Trophoblast cell (in vitro differentiated cells and primary cell): ENCODE measurements at regions not wholly inside any gene's neighbourhood (a gene's known extent, or its start where the extent isn't known, plus 50 kb on each side); places are given as distances from the start of the nearest gene placed in this dataset.
"Not testable (repeated sequence)": the region's sequence is repeated elsewhere in the genome, so short reads cannot be mapped to it uniquely, and the experiment has no call there.

ENCODE experiments used
- DNase-seq, 2 donors: peaks; one replicate each; pipeline ENCODE4 v3.0.0-alpha.2; 2016
- H2AFZ ChIP-seq: 2 replicates; pipeline ENCODE4 v1.6.1; 2013; ENCODE audit warnings: low read length, moderate library complexity, mild to moderate bottlenecking; ENCODE audit not compliant: insufficient read depth, poor library complexity
- H2AK5ac ChIP-seq: 2 replicates; pipeline ENCODE4 v1.6.1; 2013; ENCODE audit warnings: mild to moderate bottlenecking, low read length
- H2BK120ac ChIP-seq: 2 replicates; pipeline ENCODE4 v1.6.1; 2013; ENCODE audit warnings: low read length, mild to moderate bottlenecking, moderate library complexity; ENCODE audit not compliant: insufficient read depth, poor library complexity
- H2BK12ac ChIP-seq: 2 replicates; pipeline ENCODE4 v1.6.1; 2013; ENCODE audit warnings: mild to moderate bottlenecking, low read length, moderate library complexity
- H2BK5ac ChIP-seq: 2 replicates; pipeline ENCODE4 v1.6.1; 2013; ENCODE audit warnings: low read length, low read depth, moderate library complexity, mild to moderate bottlenecking; ENCODE audit not compliant: poor library complexity
- H3K14ac ChIP-seq: 2 replicates; pipeline ENCODE4 v1.6.1; 2013; ENCODE audit warnings: mild to moderate bottlenecking, low read length
- H3K18ac ChIP-seq: 2 replicates; pipeline ENCODE4 v1.6.1; 2013; ENCODE audit warnings: mild to moderate bottlenecking, low read length
- H3K23ac ChIP-seq: 2 replicates; pipeline ENCODE4 v1.6.1; 2013; ENCODE audit warnings: low read length
- H3K27ac ChIP-seq: 2 replicates; pipeline ENCODE4 v1.5.1; 2013; ENCODE audit warnings: low read depth, mild to moderate bottlenecking, inconsistent platforms, low read length, moderate library complexity
- H3K27me3 ChIP-seq: 2 replicates; pipeline ENCODE4 v1.6.1; 2013; ENCODE audit warnings: inconsistent platforms, mild to moderate bottlenecking, low read length, moderate library complexity; ENCODE audit not compliant: insufficient read depth
- H3K36me3 ChIP-seq, 2 experiments: 1 replicate in 1 of 2; 2 replicates in 1 of 2; pipeline ENCODE4 v1.6.1; 2013; ENCODE audit warnings: low read length in 2 of 2, mild to moderate bottlenecking in 2 of 2, moderate library complexity in 1 of 2; ENCODE audit not compliant: insufficient read depth in 2 of 2, control insufficient read depth in 1 of 2
- H3K4ac ChIP-seq: 2 replicates; pipeline ENCODE4 v1.6.1; 2013; ENCODE audit warnings: low read depth, mild to moderate bottlenecking, low read length, moderate library complexity
- H3K4me1 ChIP-seq, 2 experiments: 1 replicate in 1 of 2; 2 replicates in 1 of 2; pipeline ENCODE4 v1.6.1; 2013; ENCODE audit warnings: low read length in 2 of 2, mild to moderate bottlenecking in 2 of 2, moderate library complexity in 1 of 2; ENCODE audit not compliant: insufficient read depth in 2 of 2, control insufficient read depth in 1 of 2
- H3K4me2 ChIP-seq: 2 replicates; pipeline ENCODE4 v1.6.1; 2013; ENCODE audit warnings: inconsistent platforms, mild to moderate bottlenecking, low read length, moderate library complexity
- H3K4me3 ChIP-seq: 2 replicates; pipeline ENCODE4 v1.5.1; 2013; ENCODE audit warnings: mild to moderate bottlenecking, low read depth, low read length, inconsistent platforms
- H3K79me1 ChIP-seq: one replicate; pipeline ENCODE4 v1.6.1; 2013; ENCODE audit warnings: low read length
- H3K79me2 ChIP-seq: 2 replicates; pipeline ENCODE4 v1.6.1; 2013; ENCODE audit warnings: low read length, mild to moderate bottlenecking; ENCODE audit not compliant: control insufficient read depth, insufficient read depth, poor library complexity
- H3K9ac ChIP-seq: 2 replicates; pipeline ENCODE4 v1.6.1; 2013; ENCODE audit warnings: mild to moderate bottlenecking, low read length
- H3K9me3 ChIP-seq: 2 replicates; pipeline ENCODE4 v1.6.1; 2013; ENCODE audit warnings: low read depth, mild to moderate bottlenecking, control low read depth, inconsistent platforms, low read length; ENCODE audit not compliant: insufficient read depth
- H4K12ac ChIP-seq: 2 replicates; pipeline ENCODE4 v1.6.1; 2013; ENCODE audit warnings: low read depth, mild to moderate bottlenecking, low read length, moderate library complexity
- H4K8ac ChIP-seq: 2 replicates; pipeline ENCODE4 v1.6.1; 2013; ENCODE audit warnings: low read depth, mild to moderate bottlenecking, low read length, moderate library complexity
- H4K91ac ChIP-seq: one replicate; pipeline ENCODE4 v1.6.1; 2013; ENCODE audit warnings: low read depth, mild to moderate bottlenecking, low read length, moderate library complexity
- WGBS: extraction: QIAGEN DNeasy Blood & Tissue Kit; methylation state at CpG from one replicate; pipeline ENCODE4 v1.1.7; 2013; ENCODE audit warnings: missing lambda C conversion rate; ENCODE audit not compliant: insufficient read length, insufficient coverage; ENCODE audit errors: extremely low coverage; 5-methylcytosine and 5-hydroxymethylcytosine counted together

DNA sequence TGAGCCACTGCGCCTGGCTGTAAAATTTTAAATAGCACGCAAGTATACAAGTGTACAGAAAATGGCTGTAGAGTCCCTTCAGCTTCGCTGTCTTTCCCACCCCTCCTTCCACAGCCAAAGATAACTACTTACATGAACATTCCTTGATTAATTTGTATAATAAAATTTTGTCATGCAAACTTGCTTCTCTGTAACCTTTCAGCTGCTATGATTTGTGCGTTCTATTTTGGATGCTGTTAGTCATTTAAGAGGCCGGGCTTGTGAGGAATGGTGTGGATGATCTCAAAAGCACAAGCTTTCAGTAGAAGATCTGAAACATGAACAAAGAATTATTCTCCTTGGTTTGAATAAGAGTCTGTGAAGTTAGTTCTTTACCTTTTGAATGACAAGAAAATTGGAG lies 115.0 kb upstream of the TLE1 start:
- Histone ChIP-seq H4K8ac (no peak overlapping the region), H3K79me1 (no peaks in the 10 kb centered on the region), H3K9me3 (no peaks in the 10 kb centered on the region), H3K9ac (no peak overlapping the region), H4K12ac (no peak overlapping the region), H2AK5ac (no peak overlapping the region), H3K27me3 (no peaks in the 10 kb centered on the region), H3K23ac (no peak overlapping the region), H2BK5ac (no peak overlapping the region), H3K4me1 (no peaks in the 10 kb centered on the region), H2AFZ (no peak overlapping the region), H3K4ac (no peak overlapping the region), H3K4me2 (no peak overlapping the region), H3K79me2 (no peaks in the 10 kb centered on the region), H3K18ac (no peak overlapping the region), H3K27ac (no peak overlapping the region), H3K14ac (no peak overlapping the region), H2BK12ac (no peak overlapping the region), H2BK120ac (no peak overlapping the region), H4K91ac (no peak overlapping the region), H3K36me3 (no peaks in the 10 kb centered on the region), H3K4me3 (no peak overlapping the region)
- WGBS = no CpG with 5 or more reads among the region's 5 CpGs
- no peak for DNase-seq

- DNase-seq, H2BK12ac ChIP-seq, H4K12ac ChIP-seq, H2AK5ac ChIP-seq, H2BK5ac ChIP-seq, H3K4me1 ChIP-seq, H3K9me3 ChIP-seq, H3K36me3 ChIP-seq, H3K18ac ChIP-seq, H2BK120ac ChIP-seq, H3K14ac ChIP-seq, H3K4me3 ChIP-seq, H3K79me1 ChIP-seq, H3K9ac ChIP-seq, H3K27ac ChIP-seq, H4K8ac ChIP-seq, H3K79me2 ChIP-seq, H3K23ac ChIP-seq, H4K91ac ChIP-seq, H3K4ac ChIP-seq, H2AFZ ChIP-seq, H3K4me2 ChIP-seq, H3K27me3 ChIP-seq: not testable (repeated sequence)
- WGBS = no CpG with 5 or more reads among the region's 3 CpGs
Observed at GRCh38 chr9:81811688-81812087, 116.5 kb upstream of the SPATA31D4 start.

DNA sequence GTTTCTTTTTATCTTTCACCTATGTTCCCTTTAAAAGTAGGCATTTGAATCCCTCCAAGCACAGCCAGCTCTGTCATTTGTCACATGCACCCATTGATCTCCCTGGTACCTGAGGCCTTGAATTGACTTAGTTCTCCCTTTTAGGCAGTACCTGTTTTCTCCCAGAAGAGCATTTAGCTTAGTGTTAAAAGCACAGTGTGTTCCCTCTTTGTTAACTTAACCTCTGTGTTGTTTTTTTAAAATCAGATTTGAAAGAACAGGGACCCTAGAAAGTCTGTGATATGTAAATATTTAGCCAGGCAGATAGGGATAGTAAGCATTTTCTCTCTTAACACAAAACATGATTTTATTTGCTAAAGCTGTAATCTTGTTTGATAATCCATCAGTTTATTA lies 113.8 kb upstream of the SPATA31D4 start:
- Histone ChIP-seq H2AFZ (no peak overlapping the region), H3K4me1 (peaks cover 0 to 5% of the 10 kb centered on the region in 2 experiments), H3K14ac (no peak overlapping the region), H3K79me1 (no peaks in the 10 kb centered on the region), H4K91ac (no peak overlapping the region), H3K27ac (no peak overlapping the region), H3K79me2 (no peaks in the 10 kb centered on the region), H3K36me3 (no peaks in the 10 kb centered on the region), H3K23ac (no peak overlapping the region), H2AK5ac (no peak overlapping the region), H3K4ac (no peak overlapping the region), H3K4me3 (no peak overlapping the region), H4K12ac (no peak overlapping the region), H3K27me3 (no peaks in the 10 kb centered on the region), H3K4me2 (no peak overlapping the region), H3K9ac (no peak overlapping the region), H3K9me3 (no peaks in the 10 kb centered on the region), H4K8ac (no peak overlapping the region), H3K18ac (no peak overlapping the region), H2BK120ac (no peak overlapping the region), H2BK12ac (no peak overlapping the region), H2BK5ac (no peak overlapping the region)
- DNase-seq = peak in 1 of 2 donors; percentile 16

DNA sequence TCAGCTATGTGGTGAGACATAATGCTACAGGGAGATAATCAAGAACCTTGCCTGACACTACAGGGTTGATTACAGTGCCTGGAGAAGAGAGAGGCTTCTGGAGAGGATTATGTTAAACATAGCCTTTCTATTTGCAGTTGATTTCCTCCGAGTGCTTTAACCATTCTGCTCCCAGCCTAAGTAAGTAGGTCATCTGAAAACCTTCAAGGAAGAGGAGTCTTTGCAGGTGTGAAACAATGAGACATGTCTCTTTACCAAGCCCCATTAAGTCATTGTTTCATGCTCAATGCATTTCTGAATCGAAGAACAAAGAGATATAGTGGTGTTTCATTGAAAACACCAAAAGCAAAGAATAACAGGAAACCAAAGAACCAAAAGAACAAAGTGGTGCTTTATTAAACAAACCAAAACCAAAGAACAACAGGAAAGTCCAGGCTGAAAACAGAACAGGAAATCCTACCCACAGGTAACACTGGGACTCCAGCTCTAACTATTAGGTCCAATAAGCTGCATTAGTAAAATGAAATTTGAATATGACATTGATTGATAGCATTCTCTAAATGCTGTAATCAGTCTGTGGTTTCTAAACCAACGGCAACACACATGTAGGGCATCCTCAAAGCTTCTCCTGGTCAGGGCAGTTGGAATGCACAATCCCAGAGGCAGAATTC lies 113.3 kb upstream of the SPATA31D4 start:
- Histone ChIP-seq H3K27ac (no peak overlapping the region), H2AFZ (no peak overlapping the region)

More for the DNA sequence above, 113.3 kb upstream of the SPATA31D4 start:
- H3K4me1 ChIP-seq = peaks cover 2 to 8% of the 10 kb centered on the region in 2 experiments
- no peak overlapping the region for H3K4ac ChIP-seq
- no peak overlapping the region for H3K14ac ChIP-seq
- no peak for DNase-seq
- H4K8ac ChIP-seq = no peak overlapping the region
- H4K91ac ChIP-seq = no peak overlapping the region
- no peak overlapping the region for H4K12ac ChIP-seq
- no peaks in the 10 kb centered on the region for H3K9me3 ChIP-seq
- H3K79me2 ChIP-seq = no peaks in the 10 kb centered on the region
- H3K4me2 ChIP-seq = no peak overlapping the region
- H3K23ac ChIP-seq = no peak overlapping the region
- no peaks in the 10 kb centered on the region for H3K79me1 ChIP-seq
- no peaks in the 10 kb centered on the region for H3K27me3 ChIP-seq
- H2BK12ac ChIP-seq = no peak overlapping the region
- WGBS = no CpG with 5 or more reads among the region's 3 CpGs
- no peak overlapping the region for H2BK5ac ChIP-seq
- H3K18ac ChIP-seq = no peak overlapping the region
- no peaks in the 10 kb centered on the region for H3K36me3 ChIP-seq
- H2BK120ac ChIP-seq = no peak overlapping the region
- H2AK5ac ChIP-seq = no peak overlapping the region
- no peak overlapping the region for H3K9ac ChIP-seq
- no peak overlapping the region for H3K4me3 ChIP-seq
